Lower leg skin (tissue), 4 donors: ENCODE measurements at regions not wholly inside any gene's neighbourhood (a gene's known extent, or its start where the extent isn't known, plus 50 kb on each side); places are given as distances from the start of the nearest gene placed in this dataset.
"Not testable (repeated sequence)": the region's sequence is repeated elsewhere in the genome, so short reads cannot be mapped to it uniquely, and the experiment has no call there.

Experiments used
- DNase-seq, 2 donors: peaks; one replicate each; pipeline ENCODE4 v3.0.0-alpha.2; 2019; ENCODE audit warnings: low spot score in 2 of 2
- H3K4me3 ChIP-seq: fragments of 200-600 bp; sonication (generic); 2 replicates; pipeline ENCODE4 v1.5.1; 2017; ENCODE audit warnings: mild to moderate bottlenecking, low read depth; ENCODE audit not compliant: poor library complexity, severe bottlenecking
- POLR2A ChIP-seq, 2 donors: fragments of 450-650 bp; IDR thresholded peaks; one replicate each; pipeline ENCODE4 v1.6.1; 2016 to 2017; ENCODE audit warnings: antibody characterized with exemption in 2 of 2, mild to moderate bottlenecking in 1 of 2, moderate library complexity in 1 of 2
- WGBS, 2 donors: methylation state at CpG; one replicate each; pipeline ENCODE4 v1.1.5; 2018; 5-methylcytosine and 5-hydroxymethylcytosine counted together
- intact Hi-C: fragments of 100-400 bp; cut with DNase I; formaldehyde crosslinking; loops from one replicate; pipeline ENCODE4 v1.15.0; 2023; ENCODE audit warnings: low total_unique reads
- TF ChIP-seq, protein P1 (sequence below), 3 donors: fragments of 450-650 bp; IDR thresholded peaks; one replicate each; pipeline ENCODE4 v1.5.1; 2016; ENCODE audit warnings: antibody characterized with exemption in 3 of 3, mild to moderate bottlenecking in 3 of 3, moderate library complexity in 2 of 3

DNA sequence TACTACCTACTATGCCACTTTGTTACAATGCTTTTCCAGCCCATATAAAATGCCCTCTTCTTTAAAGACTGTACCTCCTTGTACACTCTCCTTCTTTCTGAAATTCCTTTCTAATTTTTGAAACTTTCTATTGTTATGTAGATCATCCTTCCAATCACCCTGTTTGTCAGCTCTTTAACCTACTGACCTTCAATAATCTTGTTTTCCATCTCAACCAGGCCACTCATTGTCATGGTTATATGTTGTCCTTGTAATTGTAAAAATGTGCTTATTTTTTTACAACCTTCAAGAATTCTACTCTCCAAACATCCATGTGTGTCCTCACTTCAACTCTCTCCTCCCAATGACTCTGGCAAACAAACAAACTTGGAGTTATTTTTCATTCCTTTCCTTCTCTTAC is 1172.6 kb upstream of the CELF2 start:
- TF ChIP-seq POLR2A (IDR thresholded peaks at IDR 0.05): no peak
- TF ChIP-seq, protein P1, sequence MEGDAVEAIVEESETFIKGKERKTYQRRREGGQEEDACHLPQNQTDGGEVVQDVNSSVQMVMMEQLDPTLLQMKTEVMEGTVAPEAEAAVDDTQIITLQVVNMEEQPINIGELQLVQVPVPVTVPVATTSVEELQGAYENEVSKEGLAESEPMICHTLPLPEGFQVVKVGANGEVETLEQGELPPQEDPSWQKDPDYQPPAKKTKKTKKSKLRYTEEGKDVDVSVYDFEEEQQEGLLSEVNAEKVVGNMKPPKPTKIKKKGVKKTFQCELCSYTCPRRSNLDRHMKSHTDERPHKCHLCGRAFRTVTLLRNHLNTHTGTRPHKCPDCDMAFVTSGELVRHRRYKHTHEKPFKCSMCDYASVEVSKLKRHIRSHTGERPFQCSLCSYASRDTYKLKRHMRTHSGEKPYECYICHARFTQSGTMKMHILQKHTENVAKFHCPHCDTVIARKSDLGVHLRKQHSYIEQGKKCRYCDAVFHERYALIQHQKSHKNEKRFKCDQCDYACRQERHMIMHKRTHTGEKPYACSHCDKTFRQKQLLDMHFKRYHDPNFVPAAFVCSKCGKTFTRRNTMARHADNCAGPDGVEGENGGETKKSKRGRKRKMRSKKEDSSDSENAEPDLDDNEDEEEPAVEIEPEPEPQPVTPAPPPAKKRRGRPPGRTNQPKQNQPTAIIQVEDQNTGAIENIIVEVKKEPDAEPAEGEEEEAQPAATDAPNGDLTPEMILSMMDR (IDR thresholded peaks at IDR 0.05): no peak
- no peak for DNase-seq
- intact Hi-C loops: no loop called here
- H3K4me3 ChIP-seq: no peak overlapping the region

DNA sequence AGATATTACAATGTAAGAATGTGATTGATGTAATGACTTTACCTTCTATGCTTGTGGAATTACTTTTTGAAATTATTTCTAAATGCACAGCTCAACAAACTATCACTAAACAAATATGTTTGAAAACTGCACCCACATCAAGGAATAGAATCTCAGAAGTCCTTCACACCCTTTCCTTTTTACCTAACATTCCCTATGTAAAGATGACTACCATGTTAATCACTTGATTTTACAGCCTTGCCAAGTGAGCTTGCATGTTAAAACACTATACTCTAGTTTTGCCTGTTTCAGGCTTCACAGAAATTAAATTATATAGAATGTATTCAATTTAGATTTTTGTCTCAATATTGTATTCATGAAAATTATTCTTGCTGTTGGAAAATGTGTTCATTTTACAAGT is 1169.4 kb upstream of the CELF2 start:
- no peak for DNase-seq
- TF ChIP-seq, protein P1 (IDR thresholded peaks at IDR 0.05): no peak
- no peak for TF ChIP-seq POLR2A (IDR thresholded peaks at IDR 0.05)
- H3K4me3 ChIP-seq: no peak overlapping the region
- intact Hi-C loops: no loop called here

DNA sequence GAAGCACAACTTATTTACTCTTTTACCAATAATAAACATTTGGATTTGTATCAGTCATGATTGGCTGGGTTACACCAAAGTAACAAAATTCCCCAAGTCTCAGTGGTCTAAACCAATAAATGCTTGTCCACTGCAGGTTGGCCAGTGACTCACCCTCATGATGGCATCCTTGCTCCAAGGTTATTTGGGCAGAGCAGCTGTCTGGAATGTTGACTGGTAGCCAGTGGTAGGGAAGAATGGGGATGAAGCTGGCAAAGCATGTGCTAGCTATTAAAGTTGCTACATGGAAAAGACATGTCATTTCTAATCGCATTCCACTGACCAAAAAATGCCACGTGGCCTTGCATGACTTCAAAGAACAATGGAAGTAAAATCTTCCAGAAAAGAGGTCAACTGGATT is 1168.7 kb upstream of the CELF2 start:
- no peak overlapping the region for H3K4me3 ChIP-seq
- TF ChIP-seq POLR2A (IDR thresholded peaks at IDR 0.05): no peak
- TF ChIP-seq, protein P1 (IDR thresholded peaks at IDR 0.05): no peak
- DNase-seq: no peak
- intact Hi-C loops: no loop called here
- 58 to 63% methylated on average over 2 of the region's 2 CpGs for WGBS, 2 donors

DNA sequence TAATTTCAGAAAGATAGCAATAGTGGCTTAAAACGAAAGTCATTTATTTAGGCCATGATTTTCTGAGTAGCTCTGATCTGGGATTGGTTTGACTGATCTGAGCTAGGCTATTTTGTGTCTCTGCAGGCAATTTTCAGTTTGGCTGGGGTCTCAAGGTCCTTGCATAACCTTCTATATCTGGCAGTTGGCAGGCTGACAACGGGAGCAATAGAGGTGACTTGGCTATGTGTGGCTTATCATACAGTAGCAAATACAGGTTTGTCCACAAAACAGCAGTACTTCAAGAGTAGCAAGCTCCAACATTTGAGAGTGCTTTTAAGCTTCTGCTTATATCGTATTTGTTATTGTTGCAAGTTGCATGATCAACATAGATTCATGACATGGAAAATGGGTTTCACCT is 1167.3 kb upstream of the CELF2 start:
- 79 to 85% methylated on average over 3 of the region's 3 CpGs for WGBS, 2 donors
- intact Hi-C loops: no loop called here
- DNase-seq: no peak
- no peak overlapping the region for H3K4me3 ChIP-seq
- no peak for TF ChIP-seq POLR2A (IDR thresholded peaks at IDR 0.05)
- TF ChIP-seq, protein P1 (IDR thresholded peaks at IDR 0.05): no peak

DNA sequence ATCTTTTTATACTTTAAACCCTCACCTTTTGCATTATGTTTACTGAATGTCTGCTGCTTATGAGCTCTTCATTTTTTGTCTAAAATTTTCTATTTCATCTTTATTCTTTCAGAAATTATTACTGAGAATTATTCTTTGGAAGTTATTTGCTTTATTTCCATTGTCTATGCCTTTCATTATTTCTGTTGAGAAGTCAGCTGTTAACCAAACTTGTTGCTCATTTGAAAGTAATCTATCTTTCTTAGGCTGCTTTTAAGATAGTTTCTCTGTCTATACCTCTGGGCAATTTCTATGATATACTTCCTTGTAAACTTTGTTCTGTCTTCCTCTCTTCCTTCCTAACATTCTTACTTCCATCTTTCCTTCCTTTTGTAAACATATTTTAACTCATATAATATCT is 1165.9 kb upstream of the CELF2 start:
- no peak for TF ChIP-seq POLR2A (IDR thresholded peaks at IDR 0.05)
- TF ChIP-seq, protein P1 (IDR thresholded peaks at IDR 0.05): no peak
- intact Hi-C loops: no loop called here
- no peak overlapping the region for H3K4me3 ChIP-seq
- DNase-seq: no peak

DNA sequence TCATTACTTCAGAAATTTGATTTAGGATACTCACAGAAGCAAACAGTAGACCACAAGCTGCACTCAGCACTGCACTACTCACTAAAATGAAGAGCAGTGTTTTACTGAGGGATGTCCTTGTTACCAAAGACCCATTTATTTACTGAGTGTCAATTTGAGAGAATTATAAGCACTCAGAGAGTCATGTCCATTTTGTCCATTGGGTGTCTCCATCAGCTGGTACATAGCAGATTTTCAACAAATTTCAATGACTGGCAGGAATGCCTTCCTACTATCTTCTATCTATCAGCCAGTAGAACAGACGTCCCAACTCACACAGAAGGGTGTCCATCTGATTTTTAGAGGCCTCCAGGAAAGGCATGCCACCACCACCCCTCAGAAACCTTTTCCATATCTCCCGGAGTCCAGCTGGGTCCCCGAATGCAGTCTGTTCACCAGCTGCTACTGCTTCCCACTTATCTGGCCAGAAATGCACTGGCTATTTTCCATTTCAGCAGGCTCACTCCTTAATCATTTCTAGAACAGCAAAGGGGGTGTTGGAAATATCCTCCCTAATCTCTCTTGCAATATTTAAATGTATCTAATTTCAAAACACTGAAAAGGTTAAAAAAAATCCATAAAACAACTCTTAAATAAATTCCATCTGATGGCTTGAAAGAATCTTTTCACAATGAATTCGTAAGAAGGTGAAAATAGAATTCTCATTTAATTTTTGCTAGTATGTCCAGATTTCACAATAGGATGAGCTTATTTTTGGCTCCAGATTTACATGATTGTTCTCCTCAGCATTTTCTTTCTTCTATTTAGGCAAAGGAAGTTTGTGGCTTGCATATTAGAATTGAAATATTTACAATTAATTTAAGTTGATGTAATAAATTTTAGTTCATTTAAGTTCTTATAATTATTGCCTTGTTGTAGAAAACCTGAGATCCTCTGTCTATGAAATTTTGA is 1164.0 kb upstream of the CELF2 start:
- H3K4me3 ChIP-seq: no peak overlapping the region
- TF ChIP-seq POLR2A (IDR thresholded peaks at IDR 0.05): no peak
- TF ChIP-seq, protein P1 (IDR thresholded peaks at IDR 0.05): no peak
- 50 to 56% methylated on average over 4 of the region's 4 CpGs for WGBS, 2 donors
- intact Hi-C loops: no loop called here
- DNase-seq: no peak

DNA sequence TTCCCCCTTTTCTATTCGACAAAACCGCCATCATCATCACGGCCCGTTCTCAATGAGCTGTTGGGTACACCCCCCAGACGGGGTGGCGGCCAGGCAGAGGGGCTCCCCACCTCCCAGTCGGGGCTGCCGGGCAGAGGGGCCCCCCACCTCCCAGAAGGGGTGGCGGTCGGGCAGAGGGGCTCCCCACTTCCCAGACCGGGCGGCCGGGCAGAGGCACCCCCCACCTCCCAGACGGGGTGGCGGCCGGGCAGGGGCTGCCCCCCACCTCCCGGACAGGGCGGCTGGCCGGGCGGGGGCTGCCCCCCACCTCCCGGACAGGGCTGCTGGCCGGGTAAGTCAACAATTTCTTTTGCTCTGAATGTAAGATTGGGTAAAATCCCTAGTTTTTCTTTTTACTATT is 1162.2 kb upstream of the CELF2 start:
- intact Hi-C loops, DNase-seq, H3K4me3 ChIP-seq: not testable (repeated sequence)
- 94 to 95% methylated on average over 22 of the region's 22 CpGs for WGBS, 2 donors
